Transverse colon (tissue), 4 donors: ENCODE measurements at regions not wholly inside any gene's neighbourhood (a gene's known extent, or its start where the extent isn't known, plus 50 kb on each side); places are given as distances from the start of the nearest gene placed in this dataset.
"Not testable (repeated sequence)": the region's sequence is repeated elsewhere in the genome, so short reads cannot be mapped to it uniquely, and the experiment has no call there.

ENCODE experiments used
- POLR2A ChIP-seq: fragments of 450-650 bp; IDR thresholded peaks from one replicate; pipeline ENCODE4 v1.6.1; 2016; ENCODE audit warnings: antibody characterized with exemption, mild to moderate bottlenecking, moderate library complexity
- POLR2AphosphoS5 ChIP-seq, 3 donors: sonication (generic); formaldehyde crosslinking; IDR thresholded peaks; one replicate each; pipeline ENCODE4 v1.6.1; 2016; ENCODE audit warnings: antibody characterized with exemption in 3 of 3
- TF ChIP-seq, protein P1 (sequence below), 5 experiments: fragments of 200-600 bp in 3 of 5; fragments of 450-650 bp in 2 of 5; sonication (generic) in 3 of 5; IDR thresholded peaks; 1 replicate in 2 of 5; 2 replicates in 3 of 5; pipeline ENCODE4 v1.5.1; 2016 to 2017; ENCODE audit warnings: antibody characterized with exemption in 5 of 5, inconsistent platforms in 3 of 5, mild to moderate bottlenecking in 2 of 5, moderate library complexity in 1 of 5

DNA sequence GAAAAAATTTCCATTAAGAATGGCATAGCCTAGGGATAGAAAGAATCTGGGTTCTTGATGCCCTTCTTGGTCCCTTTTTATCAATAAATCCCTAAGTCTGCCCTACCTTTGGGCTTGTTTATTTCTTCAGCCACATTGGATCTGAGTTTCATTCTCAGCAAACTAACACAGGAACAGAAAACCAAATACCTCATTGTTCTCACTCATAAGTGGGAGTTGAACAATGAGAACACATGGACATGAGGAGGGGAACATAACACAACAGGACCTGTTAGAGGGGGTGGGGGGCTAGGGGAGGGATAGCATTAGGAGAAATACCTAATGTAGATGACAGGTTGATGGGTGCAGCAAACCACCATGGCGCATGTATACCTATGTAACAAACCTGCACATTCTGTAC is 237.0 kb upstream of the MAP2 start:
- TF ChIP-seq, protein P1, sequence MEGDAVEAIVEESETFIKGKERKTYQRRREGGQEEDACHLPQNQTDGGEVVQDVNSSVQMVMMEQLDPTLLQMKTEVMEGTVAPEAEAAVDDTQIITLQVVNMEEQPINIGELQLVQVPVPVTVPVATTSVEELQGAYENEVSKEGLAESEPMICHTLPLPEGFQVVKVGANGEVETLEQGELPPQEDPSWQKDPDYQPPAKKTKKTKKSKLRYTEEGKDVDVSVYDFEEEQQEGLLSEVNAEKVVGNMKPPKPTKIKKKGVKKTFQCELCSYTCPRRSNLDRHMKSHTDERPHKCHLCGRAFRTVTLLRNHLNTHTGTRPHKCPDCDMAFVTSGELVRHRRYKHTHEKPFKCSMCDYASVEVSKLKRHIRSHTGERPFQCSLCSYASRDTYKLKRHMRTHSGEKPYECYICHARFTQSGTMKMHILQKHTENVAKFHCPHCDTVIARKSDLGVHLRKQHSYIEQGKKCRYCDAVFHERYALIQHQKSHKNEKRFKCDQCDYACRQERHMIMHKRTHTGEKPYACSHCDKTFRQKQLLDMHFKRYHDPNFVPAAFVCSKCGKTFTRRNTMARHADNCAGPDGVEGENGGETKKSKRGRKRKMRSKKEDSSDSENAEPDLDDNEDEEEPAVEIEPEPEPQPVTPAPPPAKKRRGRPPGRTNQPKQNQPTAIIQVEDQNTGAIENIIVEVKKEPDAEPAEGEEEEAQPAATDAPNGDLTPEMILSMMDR (IDR thresholded peaks at IDR 0.05) = not testable (repeated sequence)
- TF ChIP-seq POLR2A; POLR2AphosphoS5 (IDR thresholded peaks at IDR 0.05): not testable (repeated sequence)
